Right lobe of liver (tissue), 4 donors: ENCODE measurements at regions not wholly inside any gene's neighbourhood (a gene's known extent, or its start where the extent isn't known, plus 50 kb on each side); places are given as distances from the start of the nearest gene placed in this dataset.

Experiments
- CTCF ChIP-seq, 4 donors: fragments of 200-600 bp in 3 of 4; fragments of 450-650 bp in 1 of 4; IDR thresholded peaks; one replicate each; pipeline versions ENCODE4 v1.5.1 to v1.8.0; 2016 to 2022; ENCODE audit warnings: antibody characterized with exemption in 4 of 4, mild to moderate bottlenecking in 2 of 4
- POLR2A ChIP-seq: fragments of 450-650 bp; IDR thresholded peaks from one replicate; pipeline ENCODE4 v1.6.1; 2017; ENCODE audit warnings: antibody characterized with exemption, mild to moderate bottlenecking
- donor health status: DM: no; HTN: no; CAD: no.
- donor health status: DM: no; HTN: no; CAD: no.
- donor health status: DM: no; HTN: yes; CAD: no.

DNA sequence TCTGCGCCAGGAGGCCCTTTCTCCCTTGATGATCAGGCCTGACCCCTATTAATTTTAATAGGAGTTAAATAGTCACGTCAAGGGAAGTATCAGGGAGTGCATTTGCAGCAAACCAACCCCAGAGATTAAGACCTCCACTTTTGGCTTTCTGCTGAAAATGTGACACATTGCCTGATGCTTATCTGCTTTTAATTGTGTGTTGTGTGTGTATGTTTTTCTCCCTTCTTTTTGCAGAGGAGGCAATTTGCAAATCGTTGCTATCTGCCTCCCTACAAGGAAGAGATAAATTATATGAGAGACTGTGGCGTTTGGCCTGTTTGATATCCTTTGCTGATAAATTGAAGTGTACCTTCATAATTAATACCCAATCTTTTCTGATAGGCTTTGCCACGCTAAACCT, 822.9 kb downstream of the VRK1 start:
- no peak for TF ChIP-seq CTCF (IDR thresholded peaks at IDR 0.05)
- no peak for TF ChIP-seq POLR2A
